SU-DHL-6 (cell line): ENCODE measurements at regions not wholly inside any gene's neighbourhood (a gene's known extent, or its start where the extent isn't known, plus 50 kb on each side); places are given as distances from the start of the nearest gene placed in this dataset.

ENCODE experiments used
- EZH2phosphoT487 ChIP-seq: fragments of 200-600 bp; sonication (generic), shearing (Covaris generic); conservative IDR thresholded peaks from 2 replicates; pipeline ENCODE4 v1.6.1; 2018; ENCODE audit warnings: mild to moderate bottlenecking, antibody characterized with exemption, low read length, moderate library complexity, mixed read lengths
- TF ChIP-seq, protein P1 (sequence below): fragments of 200-600 bp; sonication (generic); IDR thresholded peaks from one replicate; pipeline ENCODE4 v1.5.1; 2017; ENCODE audit warnings: antibody characterized with exemption, mild to moderate bottlenecking, low read length, moderate library complexity; ENCODE audit not compliant: insufficient read depth, poor library complexity, severe bottlenecking

DNA sequence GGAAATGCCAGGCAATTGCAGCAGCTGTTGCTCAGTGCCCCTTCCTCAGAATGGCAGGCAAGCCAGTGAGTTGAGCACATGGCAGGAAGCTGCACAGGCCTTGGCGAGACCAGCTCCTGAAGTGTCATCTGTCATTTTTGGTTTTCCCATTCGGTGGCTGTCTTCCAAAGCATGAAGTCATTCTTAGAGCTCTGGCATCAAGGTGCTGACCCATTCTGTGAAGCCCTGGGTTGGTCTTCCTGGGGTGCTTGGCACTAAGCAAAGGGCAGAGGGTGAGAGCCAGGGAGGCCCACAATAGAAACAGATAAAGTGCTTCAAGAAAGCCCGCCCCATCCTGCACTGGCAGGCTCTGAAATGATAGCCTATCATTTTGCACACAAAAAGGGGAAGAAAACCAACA, 150.5 kb downstream of the VAPA start:
- TF ChIP-seq, protein P1, sequence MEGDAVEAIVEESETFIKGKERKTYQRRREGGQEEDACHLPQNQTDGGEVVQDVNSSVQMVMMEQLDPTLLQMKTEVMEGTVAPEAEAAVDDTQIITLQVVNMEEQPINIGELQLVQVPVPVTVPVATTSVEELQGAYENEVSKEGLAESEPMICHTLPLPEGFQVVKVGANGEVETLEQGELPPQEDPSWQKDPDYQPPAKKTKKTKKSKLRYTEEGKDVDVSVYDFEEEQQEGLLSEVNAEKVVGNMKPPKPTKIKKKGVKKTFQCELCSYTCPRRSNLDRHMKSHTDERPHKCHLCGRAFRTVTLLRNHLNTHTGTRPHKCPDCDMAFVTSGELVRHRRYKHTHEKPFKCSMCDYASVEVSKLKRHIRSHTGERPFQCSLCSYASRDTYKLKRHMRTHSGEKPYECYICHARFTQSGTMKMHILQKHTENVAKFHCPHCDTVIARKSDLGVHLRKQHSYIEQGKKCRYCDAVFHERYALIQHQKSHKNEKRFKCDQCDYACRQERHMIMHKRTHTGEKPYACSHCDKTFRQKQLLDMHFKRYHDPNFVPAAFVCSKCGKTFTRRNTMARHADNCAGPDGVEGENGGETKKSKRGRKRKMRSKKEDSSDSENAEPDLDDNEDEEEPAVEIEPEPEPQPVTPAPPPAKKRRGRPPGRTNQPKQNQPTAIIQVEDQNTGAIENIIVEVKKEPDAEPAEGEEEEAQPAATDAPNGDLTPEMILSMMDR, result no peak
- no peak for TF ChIP-seq EZH2phosphoT487
